ENCODE measurements at regions not wholly inside any gene's neighbourhood (a gene's known extent, or its start where the extent isn't known, plus 50 kb on each side); places are given as distances from the start of the nearest gene placed in this dataset.
"Not testable (repeated sequence)": the region's sequence is repeated elsewhere in the genome, so short reads cannot be mapped to it uniquely, and the experiment has no call there.

DNA sequence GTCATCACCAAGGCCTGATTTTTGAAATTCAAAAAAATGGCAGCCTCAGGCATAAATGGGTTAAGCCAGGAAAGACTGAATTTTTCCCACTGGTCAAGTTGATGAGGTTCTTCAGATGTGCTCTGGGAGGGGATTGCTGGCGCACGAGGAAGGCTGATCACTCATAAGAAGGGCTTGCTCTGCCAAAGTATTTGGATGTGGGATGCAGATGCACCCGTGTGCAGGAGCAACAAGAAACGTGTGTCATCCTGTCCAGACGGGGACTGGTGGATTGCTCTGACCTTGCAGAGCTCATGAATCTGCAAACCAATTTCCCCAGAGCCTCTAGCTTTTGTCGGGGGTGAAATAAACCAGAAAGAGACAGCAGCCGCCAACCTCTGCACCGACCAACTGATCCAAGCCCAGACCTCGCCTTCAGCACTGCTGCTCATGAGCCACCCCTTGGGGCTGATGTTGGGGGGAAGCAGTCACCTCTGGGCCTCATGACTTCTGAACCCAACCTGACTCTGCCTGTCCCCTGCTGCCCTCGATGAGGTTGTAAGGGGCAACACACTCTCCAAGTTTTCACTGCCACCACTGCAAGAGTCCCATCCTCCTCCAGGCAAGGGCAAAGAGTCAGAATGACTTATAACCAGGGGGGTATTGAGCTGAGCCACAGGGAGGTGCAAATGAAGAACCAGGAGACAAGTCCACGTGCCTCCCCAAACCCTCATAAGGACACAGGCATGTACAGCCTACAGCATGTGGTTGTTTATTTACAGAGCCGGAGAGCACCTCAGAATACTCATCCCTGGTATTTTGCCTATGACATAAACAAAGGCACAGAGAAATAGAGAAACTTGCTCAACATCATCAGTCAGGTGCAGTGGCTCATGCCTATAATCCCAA is 452.0 kb downstream of the SOX9 start:
- H3K4me1 Mint-ChIP-seq: peaks cover 25% of the 10 kb centered on the region
- DNase-seq (ENCODE audit: low spot score) (no peak), ATAC-seq (no peak)
- H3K4me3 Mint-ChIP-seq: no peak overlapping the region
- no peaks in the 10 kb centered on the region for H3K36me3 Mint-ChIP-seq (ENCODE audit: low read depth)
- no peaks in the 10 kb centered on the region for H3K9me2 ChIP-seq (ENCODE audit: insufficient read depth)
- no peak overlapping the region for H3K4me3 ChIP-seq
- H4K20me1 ChIP-seq (replicated peaks; ENCODE audit: insufficient read depth): no peaks in the 10 kb centered on the region
- H3K27ac Mint-ChIP-seq: no peak overlapping the region
- no peaks in the 10 kb centered on the region for H3K79me2 ChIP-seq (replicated peaks; ENCODE audit: insufficient read depth)
- no peaks in the 10 kb centered on the region for H3F3A ChIP-seq (replicated peaks; ENCODE audit: low read depth)
- no peaks in the 10 kb centered on the region for H3K27me3 ChIP-seq (ENCODE audit: insufficient read depth)
- H3K27me3 Mint-ChIP-seq (ENCODE audit: insufficient read depth, low read depth, poor library complexity): peaks cover 13% of the 10 kb centered on the region
- no peak overlapping the region for H3K4me2 ChIP-seq
- H3K9me3 Mint-ChIP-seq: no peaks in the 10 kb centered on the region
- no peak overlapping the region for H2AFZ ChIP-seq
- H3K27ac ChIP-seq (ENCODE audit: low read depth): no peak overlapping the region
- peaks cover 14% of the 10 kb centered on the region for H3K4me1 ChIP-seq (ENCODE audit: insufficient read depth)
- no peak for TF ChIP-seq ZNF331 (CRISPR knock-in tag; IDR thresholded peaks at IDR 0.05; ENCODE audit: low read depth)
- TF ChIP-seq, protein P1, sequence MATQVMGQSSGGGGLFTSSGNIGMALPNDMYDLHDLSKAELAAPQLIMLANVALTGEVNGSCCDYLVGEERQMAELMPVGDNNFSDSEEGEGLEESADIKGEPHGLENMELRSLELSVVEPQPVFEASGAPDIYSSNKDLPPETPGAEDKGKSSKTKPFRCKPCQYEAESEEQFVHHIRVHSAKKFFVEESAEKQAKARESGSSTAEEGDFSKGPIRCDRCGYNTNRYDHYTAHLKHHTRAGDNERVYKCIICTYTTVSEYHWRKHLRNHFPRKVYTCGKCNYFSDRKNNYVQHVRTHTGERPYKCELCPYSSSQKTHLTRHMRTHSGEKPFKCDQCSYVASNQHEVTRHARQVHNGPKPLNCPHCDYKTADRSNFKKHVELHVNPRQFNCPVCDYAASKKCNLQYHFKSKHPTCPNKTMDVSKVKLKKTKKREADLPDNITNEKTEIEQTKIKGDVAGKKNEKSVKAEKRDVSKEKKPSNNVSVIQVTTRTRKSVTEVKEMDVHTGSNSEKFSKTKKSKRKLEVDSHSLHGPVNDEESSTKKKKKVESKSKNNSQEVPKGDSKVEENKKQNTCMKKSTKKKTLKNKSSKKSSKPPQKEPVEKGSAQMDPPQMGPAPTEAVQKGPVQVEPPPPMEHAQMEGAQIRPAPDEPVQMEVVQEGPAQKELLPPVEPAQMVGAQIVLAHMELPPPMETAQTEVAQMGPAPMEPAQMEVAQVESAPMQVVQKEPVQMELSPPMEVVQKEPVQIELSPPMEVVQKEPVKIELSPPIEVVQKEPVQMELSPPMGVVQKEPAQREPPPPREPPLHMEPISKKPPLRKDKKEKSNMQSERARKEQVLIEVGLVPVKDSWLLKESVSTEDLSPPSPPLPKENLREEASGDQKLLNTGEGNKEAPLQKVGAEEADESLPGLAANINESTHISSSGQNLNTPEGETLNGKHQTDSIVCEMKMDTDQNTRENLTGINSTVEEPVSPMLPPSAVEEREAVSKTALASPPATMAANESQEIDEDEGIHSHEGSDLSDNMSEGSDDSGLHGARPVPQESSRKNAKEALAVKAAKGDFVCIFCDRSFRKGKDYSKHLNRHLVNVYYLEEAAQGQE (IDR thresholded peaks at IDR 0.05; ENCODE audit: unreplicated experiment): no peak
- no peak for TF ChIP-seq JUNB (IDR thresholded peaks at IDR 0.05; ENCODE audit: unreplicated experiment)
- TF ChIP-seq ZNF114 (CRISPR knock-in tag; IDR thresholded peaks at IDR 0.05): no peak
- no peak for TF ChIP-seq POLR2AphosphoS5 (IDR thresholded peaks at IDR 0.05; ENCODE audit: low read depth)
- no peak for TF ChIP-seq EZH2 (IDR thresholded peaks at IDR 0.05; ENCODE audit: low read depth, unreplicated experiment)
- TF ChIP-seq ETS1 (IDR thresholded peaks at IDR 0.05): no peak
- no peak for TF ChIP-seq NANOG (IDR thresholded peaks at IDR 0.05; ENCODE audit: borderline replicate concordance)
- no peak for TF ChIP-seq CREB1 (CRISPR knock-in tag; IDR thresholded peaks at IDR 0.05; ENCODE audit: low read depth)
- no peak for TF ChIP-seq EZH2phosphoT487 (IDR thresholded peaks at IDR 0.05; ENCODE audit: unreplicated experiment)
- H3K36me3 ChIP-seq (ENCODE audit: insufficient read depth): no peaks in the 10 kb centered on the region

DNA sequence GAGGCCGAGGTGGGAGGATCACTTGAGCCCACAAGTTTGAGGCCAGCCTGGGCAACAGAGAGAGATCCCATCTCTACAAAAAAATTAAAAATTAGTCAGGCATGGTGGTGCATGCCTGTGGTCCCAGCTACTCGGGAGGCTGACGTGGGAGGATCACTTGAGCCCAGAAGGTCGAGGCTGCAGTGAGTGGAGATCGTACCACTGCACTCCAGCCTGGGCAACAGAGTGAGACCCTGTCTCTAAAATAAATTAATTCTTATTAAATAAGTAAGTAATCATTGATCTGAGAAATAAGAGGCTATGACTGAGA is 452.6 kb downstream of the SOX9 start:
- H3K27me3 ChIP-seq (ENCODE audit: insufficient read depth); H3K36me3 ChIP-seq (ENCODE audit: insufficient read depth); H2AFZ ChIP-seq; H3K4me3 Mint-ChIP-seq; H4K20me1 ChIP-seq (replicated peaks; ENCODE audit: insufficient read depth); H3K4me3 ChIP-seq; H3K27ac ChIP-seq (ENCODE audit: low read depth); H3K79me2 ChIP-seq (replicated peaks; ENCODE audit: insufficient read depth); H3K9me3 Mint-ChIP-seq; DNase-seq (ENCODE audit: low spot score); H3K9me2 ChIP-seq (ENCODE audit: insufficient read depth); H3K4me2 ChIP-seq; H3K36me3 Mint-ChIP-seq (ENCODE audit: low read depth); H3K27ac Mint-ChIP-seq; H3F3A ChIP-seq (replicated peaks; ENCODE audit: low read depth); ATAC-seq: not testable (repeated sequence)
- peaks cover 14% of the 10 kb centered on the region for H3K4me1 ChIP-seq (ENCODE audit: insufficient read depth)
- Mint-ChIP-seq H3K27me3 (ENCODE audit: insufficient read depth, low read depth, poor library complexity) (peaks cover 12% of the 10 kb centered on the region), H3K4me1 (peaks cover 25% of the 10 kb centered on the region)

Data from GM23338 (cell line).